Neural cell (in vitro differentiated cells): ENCODE measurements at regions not wholly inside any gene's neighbourhood (a gene's known extent, or its start where the extent isn't known, plus 50 kb on each side); places are given as distances from the start of the nearest gene placed in this dataset.

Source experiments
- CTCF ChIP-seq: fragments of 450-650 bp; IDR thresholded peaks from 2 replicates; pipeline ENCODE4 v1.5.1; 2014; ENCODE audit warnings: antibody characterized with exemption, mild to moderate bottlenecking, moderate library complexity; ENCODE audit not compliant: poor library complexity, severe bottlenecking
- EP300 ChIP-seq: fragments of 450-650 bp; conservative IDR thresholded peaks from 2 replicates; pipeline ENCODE4 v1.6.1; 2014; ENCODE audit warnings: antibody characterized with exemption, mild to moderate bottlenecking, moderate library complexity; ENCODE audit not compliant: poor library complexity, severe bottlenecking
- EZH2 ChIP-seq: fragments of 200-600, 300-800 bp; shearing (Covaris generic), sonication (generic); IDR thresholded peaks from 2 replicates; pipeline ENCODE4 v1.6.1; 2014; ENCODE audit warnings: antibody characterized with exemption, low read length, borderline replicate concordance, mild to moderate bottlenecking; ENCODE audit not compliant: insufficient read depth, poor library complexity, severe bottlenecking
- MXI1 ChIP-seq: fragments of 450-650 bp; conservative IDR thresholded peaks from 2 replicates; pipeline ENCODE4 v1.6.1; 2014; ENCODE audit warnings: antibody characterized with exemption, mild to moderate bottlenecking; ENCODE audit not compliant: poor library complexity, severe bottlenecking
- POLR2AphosphoS5 ChIP-seq: IDR thresholded peaks from 2 replicates; pipeline ENCODE4 v1.6.1; 2012
- RAD21 ChIP-seq: fragments of 450-650 bp; conservative IDR thresholded peaks from 2 replicates; pipeline ENCODE4 v1.6.1; 2014; ENCODE audit warnings: antibody characterized with exemption, mild to moderate bottlenecking, moderate library complexity
- REST ChIP-seq: IDR thresholded peaks from 2 replicates; pipeline ENCODE4 v1.6.1; 2012; ENCODE audit warnings: borderline replicate concordance
- TAF1 ChIP-seq: IDR thresholded peaks from 2 replicates; pipeline ENCODE4 v1.6.1; 2012; ENCODE audit warnings: low read depth

DNA sequence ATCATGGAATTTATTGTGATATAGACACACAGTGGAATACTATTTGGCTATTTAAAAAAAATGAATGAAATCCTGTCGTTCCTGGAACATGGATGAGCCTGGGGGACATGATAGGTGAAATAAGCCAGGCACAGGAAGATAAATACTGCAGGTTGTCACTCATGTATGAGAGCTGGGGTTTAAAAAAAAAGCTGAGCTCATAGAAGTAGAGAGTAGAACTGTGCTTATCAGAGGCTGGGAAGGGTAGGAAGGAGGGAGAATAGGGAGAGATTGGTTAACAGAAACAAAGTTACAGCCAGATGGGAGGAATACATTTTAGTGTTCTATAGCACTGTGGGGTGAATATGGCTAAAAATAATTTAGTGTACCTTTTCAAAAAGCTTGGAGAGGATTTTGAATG is 200.6 kb upstream of the NR4A3 start:
- TF ChIP-seq RAD21, result no peak
- TF ChIP-seq CTCF, result no peak
- TF ChIP-seq EP300, result no peak
- no peak for TF ChIP-seq EZH2
- no peak for TF ChIP-seq REST
- TF ChIP-seq TAF1, result no peak
- no peak for TF ChIP-seq MXI1
- no peak for TF ChIP-seq POLR2AphosphoS5
